GM10266 (cell line): ENCODE measurements at regions not wholly inside any gene's neighbourhood (a gene's known extent, or its start where the extent isn't known, plus 50 kb on each side); places are given as distances from the start of the nearest gene placed in this dataset.

Experiments used
- DNase-seq: peaks from one replicate; pipeline ENCODE4 v3.0.0; 2012; ENCODE audit errors: extremely low spot score
- CTCF ChIP-seq: IDR thresholded peaks from 2 replicates; pipeline ENCODE4 v1.5.1; 2012; ENCODE audit warnings: mild to moderate bottlenecking, low read depth; ENCODE audit not compliant: control insufficient read depth, insufficient read depth; ENCODE audit errors: missing control alignments

- no peak for TF ChIP-seq CTCF
- no peak for DNase-seq
Measured at GRCh38 chr3:105174017-105174615, 192.6 kb upstream of the ALCAM start.

GRCh38 chr3:105177576-105177975 lies 189.1 kb upstream of the ALCAM start:
- TF ChIP-seq CTCF, result no peak

GRCh38 chr3:105187344-105187743 lies 179.4 kb upstream of the ALCAM start:
- no peak for DNase-seq
- TF ChIP-seq CTCF, result no peak

More at GRCh38 chr3:105177576-105177975, 189.1 kb upstream of the ALCAM start:
- no peak for DNase-seq

- TF ChIP-seq CTCF, result no peak
- DNase-seq, result no peak
Measured at GRCh38 chr3:105195260-105195659, 171.4 kb upstream of the ALCAM start.

GRCh38 chr3:105197863-105198262 lies 168.8 kb upstream of the ALCAM start:
- TF ChIP-seq CTCF, result no peak
- no peak for DNase-seq

- TF ChIP-seq CTCF, result no peak
- DNase-seq, result no peak
Measured at GRCh38 chr3:105199217-105199616, 167.5 kb upstream of the ALCAM start.

- no peak for TF ChIP-seq CTCF
- DNase-seq, result no peak
Measured at GRCh38 chr3:105210141-105210540, 156.6 kb upstream of the ALCAM start.
